D341Med (cell line): ENCODE measurements at regions not wholly inside any gene's neighbourhood (a gene's known extent, or its start where the extent isn't known, plus 50 kb on each side); places are given as distances from the start of the nearest gene placed in this dataset.
"Not testable (repeated sequence)": the region's sequence is repeated elsewhere in the genome, so short reads cannot be mapped to it uniquely, and the experiment has no call there.

ENCODE experiments used
- DNase-seq: peaks from one replicate; pipeline ENCODE4 v3.0.0; 2012; ENCODE audit warnings: low spot score

DNA sequence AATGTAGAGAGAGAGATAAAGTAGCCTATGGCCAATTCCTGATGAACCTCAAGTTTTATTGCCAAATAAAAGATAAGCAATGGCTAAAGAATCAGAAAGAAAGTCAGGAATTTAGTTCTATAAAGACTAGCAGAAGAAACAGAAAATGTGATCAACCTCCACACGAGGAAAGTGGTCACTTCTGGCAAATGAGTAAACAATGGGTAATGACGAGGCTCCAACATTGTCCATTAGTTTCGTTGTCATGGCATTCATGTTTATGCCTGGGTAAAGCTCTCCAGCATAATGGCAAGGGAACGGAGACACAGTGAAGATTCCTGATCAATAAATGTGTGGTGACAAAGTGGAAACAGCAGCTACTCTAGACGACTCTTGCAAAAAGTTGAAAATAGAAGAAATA, 341.8 kb upstream of the CTNND2 start:
- DNase-seq = no peak

DNA sequence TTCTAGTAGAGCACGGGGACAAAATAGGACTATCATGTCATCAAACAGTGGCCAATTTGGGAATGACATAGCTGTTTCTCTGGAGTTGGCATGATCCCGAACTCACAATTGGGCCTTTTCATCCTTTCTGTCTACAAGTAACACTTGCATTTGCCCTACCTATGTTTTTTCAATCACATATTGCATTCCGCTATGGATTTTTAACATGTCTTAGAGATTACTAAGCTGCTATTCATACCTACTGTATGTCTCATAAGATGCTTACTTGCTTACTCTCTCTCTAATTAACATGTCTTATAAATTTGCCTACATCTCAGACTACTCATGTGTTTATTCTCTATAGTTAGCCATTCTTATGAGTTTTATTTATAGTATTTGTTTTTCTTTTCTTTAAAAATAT, 341.2 kb upstream of the CTNND2 start:
- no peak for DNase-seq

DNA sequence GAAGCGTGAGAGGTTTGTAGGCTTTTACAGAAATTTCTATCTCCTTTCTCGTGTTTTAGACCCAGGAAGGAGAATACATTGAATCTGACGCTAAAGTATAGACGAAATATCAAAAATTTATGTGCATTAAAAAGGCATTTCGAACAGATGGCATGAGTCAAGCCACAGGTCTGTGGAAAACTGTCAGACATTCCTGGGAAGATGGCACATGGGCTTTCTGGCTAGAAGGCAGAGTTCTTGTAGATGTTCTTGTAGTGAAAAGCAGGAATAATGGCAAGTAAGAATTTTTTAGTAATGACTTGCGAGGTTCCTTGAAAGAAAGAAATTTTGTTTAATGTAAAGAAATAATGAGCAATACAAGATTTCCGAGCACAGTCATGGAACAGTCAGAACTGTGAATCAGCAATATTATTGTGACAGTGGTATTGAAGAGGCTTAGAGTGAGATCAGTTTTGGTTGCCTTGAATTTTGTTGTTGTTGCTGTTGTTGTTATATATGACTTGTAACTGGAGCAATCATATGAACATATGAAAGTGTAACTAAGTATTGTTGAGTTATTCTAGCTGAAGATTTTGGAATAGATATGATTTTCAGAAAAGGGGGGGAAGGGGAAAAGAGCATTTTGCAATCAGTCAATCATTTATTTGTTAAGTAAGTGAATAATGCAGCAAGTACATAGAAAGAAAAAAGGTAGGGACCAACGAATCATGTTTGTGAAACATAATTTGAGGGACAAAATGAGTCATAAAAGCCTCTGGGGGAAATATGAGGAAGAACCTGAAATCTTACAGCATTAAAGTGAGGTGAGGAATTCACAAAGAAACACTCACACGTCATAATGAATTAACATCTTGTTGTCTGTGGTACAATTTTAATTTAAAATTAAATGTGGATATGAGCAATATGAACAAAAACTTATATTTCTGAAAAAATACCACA, 339.0 kb upstream of the CTNND2 start:
- DNase-seq = no peak

DNA sequence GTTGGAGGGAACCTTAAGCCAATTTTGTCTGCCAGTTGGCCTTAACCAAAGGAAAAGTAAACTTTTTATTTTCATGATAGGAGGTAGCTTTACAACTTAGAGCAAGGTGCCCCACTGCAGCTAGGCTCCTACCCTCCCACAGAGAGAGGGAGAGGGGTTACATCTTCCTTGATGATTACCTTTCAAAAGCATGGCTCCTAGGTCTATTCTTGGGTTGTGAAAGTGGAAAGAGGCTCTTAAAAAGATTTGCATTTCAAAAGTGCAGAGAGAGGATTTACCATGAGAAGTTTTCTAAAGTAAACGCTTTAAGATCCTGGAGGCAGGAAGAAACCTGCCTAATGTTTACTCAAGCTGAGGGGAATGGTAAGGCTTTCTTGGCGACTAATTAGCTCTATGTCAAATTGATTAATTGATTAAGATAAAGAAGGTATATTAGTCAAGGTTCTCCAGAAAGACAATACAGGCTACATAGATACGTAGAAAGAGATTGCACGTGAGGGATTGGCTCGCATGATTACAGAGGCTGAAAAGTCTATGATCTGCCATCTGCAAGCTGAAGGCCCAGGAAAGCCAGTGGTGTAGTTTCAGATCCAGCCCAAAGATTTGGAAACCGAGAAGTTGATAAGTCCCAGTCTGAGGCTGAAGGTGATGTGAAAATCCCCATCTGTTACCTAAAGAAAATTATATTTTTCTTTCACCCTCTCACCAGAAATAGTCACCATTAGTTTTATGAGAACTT, 333.8 kb upstream of the CTNND2 start:
- DNase-seq = no peak

DNA sequence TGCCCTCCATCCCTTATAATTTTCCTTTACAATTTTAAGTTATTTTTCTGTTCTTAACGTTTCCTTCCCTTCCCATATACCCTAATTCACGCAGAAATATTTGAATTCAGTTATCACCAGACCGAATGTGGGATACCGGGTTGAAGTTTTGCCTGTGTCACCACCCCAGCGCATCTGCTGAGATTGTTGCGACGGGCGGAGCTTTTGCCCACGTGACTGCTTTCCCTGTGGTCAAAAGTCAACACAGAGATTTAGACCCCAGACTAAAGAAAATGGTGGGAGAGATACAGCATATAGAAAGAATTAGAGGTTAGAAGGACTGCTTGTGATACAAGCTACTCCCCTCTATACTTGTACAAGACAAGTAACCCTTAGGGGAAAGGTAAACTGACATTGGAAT, 326.4 kb upstream of the CTNND2 start:
- no peak for DNase-seq

DNA sequence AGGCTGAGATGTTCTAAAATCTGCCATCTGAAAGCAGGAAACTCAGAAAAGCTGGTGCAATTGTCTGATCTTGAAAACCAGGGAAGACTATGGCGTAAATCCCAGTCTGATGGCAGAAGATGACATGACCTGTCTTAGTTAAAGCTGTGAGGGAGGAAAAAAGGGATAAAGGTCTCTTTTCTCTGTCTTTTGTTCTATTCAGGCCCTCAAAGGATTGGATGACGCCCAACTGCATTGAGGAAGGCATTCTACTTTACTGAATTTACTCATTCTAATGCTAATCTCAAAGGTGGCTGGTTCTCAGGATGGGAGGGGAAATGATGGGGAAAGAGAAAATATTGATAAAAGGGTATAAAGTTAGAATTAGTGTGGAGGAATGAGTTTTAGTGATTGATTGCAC, 312.8 kb upstream of the CTNND2 start:
- DNase-seq = no peak

DNA sequence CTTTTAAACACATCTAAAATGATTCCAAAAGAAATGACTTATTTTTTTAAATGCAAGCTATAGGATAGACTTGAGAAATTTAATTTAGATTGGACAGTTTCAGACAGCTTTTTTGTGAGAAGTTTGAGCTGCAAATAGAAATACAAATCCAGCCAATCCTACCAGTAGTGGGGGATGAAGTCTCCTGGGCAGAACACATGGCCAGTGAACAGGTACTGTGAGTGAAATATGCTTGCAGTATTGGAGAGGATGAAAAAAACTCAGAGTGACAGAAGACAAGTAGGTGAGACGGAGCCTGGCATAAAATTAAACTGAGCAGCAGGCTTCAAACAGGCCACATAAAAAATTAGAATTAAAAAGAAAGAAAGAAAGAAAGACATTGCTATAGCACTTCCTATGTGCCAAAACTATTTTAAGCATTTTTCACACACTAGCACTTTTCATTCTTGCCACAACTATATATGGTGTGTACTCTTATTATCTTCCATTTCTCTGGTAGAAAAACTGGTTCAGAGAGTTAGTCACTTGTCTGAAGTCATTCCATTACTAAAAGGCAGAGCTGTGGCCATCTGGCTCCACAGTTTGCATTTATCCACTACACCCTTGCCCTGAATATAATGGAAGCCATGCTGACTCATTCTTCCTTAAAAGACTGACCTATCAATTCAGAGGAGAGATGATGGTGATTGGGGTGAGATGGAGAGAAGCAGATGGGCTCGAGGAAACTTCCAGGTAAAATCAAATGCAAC, 310.2 kb upstream of the CTNND2 start:
- no peak for DNase-seq

DNA sequence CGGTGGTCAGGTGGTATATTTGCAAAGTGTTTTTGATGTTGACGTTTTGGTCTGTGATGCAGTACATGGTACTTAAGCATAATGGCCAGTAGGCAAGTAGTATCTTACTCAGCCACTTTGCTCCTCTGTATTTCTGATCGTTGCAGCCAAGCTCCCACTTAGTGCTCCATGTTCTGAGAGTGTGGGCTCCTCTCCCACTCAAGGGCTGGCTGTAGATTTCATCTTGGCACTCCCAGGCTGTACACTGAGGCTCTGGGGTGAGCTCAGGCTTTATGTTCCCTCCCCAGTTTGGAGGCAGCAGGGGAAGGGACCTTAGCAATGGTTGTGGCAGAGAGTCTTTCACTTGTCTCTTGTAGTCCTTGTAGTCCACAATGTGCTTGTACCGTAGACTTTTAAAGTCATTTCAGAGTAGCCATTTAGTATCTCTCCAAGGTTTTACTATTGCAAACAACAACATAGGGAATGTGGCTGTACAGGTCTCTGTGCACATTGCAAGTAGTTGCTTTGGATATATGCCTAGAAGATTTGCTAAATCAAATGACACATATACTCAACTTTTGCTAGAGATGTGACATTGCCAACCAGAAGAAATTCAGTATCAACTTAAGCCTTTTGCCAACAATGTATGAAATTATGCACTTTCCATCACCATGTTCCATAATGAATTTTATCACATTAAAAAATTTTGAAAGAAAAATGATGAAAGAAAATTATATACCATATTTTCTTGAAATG, 304.3 kb upstream of the CTNND2 start:
- DNase-seq = no peak

DNA sequence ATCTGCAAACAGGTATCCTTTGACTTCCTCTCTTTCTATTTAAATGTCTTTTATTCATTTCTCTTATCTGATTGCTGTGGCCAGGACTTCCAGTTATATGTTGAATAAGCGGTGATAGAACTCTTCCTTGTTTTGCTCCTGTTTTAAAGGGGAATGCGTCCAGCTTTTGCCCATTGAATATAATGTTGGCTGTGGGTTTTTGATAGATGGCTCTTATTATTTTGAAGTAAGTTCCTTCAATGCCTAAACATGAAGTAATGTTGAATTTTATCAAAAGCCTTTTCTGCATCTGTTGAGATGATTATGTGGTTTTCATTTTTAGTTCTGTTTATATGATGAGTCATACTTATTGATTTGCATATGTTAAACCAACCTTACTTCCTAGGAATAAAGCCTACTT, 300.5 kb upstream of the CTNND2 start:
- DNase-seq = no peak

DNA sequence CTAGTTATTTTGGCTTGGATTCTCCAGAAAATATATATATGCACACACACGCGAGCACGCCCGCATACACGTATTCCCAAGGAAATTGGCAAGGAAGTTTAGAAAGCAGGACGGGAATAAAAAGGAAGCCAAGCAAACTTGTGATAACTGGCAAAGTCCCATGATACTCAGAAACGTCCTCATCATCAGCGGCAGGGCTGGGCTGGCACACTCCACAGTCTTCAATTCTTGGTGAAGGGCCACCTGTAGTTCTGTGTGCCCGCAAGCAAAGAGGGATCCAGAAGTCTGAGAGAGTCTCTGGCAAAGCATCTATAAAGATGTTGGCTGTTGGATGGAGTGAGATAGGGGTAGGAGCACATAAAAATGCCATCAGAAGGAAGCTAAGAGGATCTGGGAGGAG, 289.3 kb upstream of the CTNND2 start:
- DNase-seq = no peak

DNA sequence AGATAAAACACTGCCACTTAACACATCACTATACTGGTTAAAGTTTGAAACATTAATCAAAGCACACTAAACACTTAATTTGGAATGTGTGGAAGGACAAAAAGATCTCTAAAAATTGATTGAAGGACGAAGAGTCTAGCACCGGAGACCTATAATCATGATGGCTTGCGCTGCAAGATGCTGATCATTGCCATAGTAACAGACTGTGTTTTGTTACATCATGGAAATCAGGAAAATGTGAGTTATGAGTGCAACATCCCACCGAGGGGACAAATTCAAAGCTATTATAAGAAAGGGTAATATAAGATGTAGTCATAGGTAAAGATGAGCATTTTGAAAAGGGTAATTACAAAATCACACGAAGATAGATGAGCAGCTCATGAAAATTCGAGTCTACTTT, 278.8 kb upstream of the CTNND2 start:
- no peak for DNase-seq

DNA sequence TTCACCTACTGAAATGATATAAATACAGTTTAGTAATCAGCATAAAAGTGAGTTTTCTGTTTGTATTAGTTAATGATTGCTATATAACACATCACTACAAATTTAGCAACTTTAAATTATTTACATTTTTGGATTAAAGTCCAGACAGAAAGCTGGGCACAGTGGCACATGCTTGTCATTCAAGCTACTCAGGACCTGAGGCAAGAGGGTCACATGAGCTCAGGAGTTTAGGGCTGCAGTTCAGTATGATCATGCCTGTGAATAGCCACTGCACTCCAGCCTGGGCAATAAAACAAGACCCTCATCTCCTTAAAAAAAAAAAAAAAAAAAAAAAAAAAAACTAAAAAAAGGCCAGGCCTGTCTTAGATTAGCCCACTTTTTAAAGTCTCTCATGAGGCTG, 273.6 kb upstream of the CTNND2 start:
- no peak for DNase-seq

DNA sequence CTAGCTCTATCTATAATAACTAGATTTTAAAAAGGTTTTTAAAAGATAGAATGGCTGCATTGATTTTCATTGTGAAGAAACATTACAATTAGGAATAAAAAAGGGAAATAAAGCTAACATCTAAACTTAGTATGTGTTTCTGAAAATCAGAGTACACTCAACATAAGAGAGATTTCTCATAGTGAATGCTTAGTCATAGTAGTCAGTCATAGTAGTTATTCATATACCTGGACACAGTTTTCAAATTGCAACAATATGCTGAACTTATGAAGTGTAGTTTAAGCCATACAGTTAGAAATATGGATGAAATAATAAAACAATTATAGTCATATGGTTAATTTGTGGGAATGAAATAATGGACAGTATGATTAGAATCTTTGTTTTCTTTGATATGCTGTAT, 273.0 kb upstream of the CTNND2 start:
- no peak for DNase-seq

DNA sequence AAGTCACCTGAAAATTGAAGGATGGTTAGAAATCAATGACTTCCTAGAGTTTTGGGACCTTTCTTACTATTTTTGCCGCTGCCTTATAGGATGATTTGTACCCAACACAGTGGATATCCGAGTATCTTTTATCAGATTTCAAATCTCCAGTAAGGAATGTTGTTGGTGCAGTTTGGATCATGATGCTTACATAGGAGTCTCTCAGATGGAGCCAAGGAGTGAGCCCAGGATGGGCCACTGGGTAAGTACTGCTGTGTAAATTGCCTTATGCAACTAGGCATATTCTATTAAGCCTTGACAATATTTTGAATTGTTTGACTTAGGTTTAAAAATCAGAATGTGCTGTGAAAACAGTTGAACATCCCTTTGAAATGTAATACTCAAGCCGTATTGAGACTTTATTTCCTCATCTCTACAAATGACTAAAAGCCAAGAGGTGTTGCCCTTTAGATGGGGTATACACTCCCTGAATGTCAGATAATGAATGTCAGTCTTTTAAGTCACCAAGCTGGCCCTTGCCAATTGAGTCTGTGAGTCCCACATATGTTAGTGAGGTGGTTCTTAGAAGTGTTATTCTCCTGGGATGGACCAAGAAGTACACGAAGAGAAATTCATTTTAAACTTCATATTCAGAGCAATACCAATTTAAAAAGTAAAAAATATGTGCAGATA, 271.8 kb upstream of the CTNND2 start:
- no peak for DNase-seq

DNA sequence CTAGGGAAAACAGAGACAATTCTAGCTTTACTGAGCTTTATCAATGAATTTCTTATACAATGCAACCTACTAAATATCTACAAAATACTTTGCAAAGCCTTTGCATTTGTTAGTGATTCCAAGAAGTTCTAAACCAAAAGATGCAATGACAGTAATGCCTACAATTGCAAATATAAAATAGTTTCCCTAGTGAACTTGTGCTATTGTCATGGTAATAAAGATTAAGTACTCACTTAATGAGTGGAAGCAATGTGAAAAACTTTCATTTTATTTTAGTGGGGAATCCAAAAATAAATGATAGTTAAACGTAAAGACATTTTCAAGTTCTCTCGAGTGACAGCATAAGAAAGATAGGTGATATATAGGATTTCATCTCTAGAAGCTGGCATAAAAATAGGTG, 270.5 kb upstream of the CTNND2 start:
- DNase-seq = no peak

DNA sequence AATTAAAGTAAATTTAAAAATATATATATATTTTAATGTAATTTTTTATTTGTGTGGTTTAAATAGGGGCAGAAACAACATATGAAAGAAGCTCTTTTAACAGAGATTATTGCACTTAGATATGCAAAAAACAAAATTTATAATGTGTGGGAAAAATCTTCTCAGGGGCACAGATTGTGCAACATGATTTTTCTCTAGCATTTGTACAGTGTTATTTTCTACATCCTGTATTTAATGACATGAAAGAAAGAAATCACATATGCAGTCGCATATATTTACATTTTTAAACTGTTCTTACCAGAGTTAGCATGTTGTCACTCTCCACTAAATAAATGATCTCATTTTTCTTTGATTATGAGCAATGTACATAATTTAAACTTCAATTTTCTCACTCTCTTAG, 265.3 kb upstream of the CTNND2 start:
- no peak for DNase-seq

DNA sequence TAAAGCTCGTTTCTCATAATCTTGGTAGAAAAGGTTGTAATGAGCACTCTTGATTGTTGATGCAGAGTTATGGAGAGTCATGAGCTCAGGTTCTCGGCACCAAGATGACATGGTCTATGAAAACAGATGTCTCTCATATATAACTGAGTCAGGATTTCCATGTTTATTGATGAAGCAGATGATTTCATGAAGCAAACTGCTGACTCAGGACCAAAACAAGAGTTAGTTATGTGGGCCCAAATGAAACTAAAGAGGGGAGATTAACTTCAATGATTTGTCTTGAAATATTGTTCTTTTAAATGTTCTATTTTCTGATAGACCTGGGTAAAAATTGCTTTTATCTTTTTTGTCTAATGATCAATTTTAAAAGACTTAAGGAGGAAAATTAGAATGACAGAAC, 258.6 kb upstream of the CTNND2 start:
- no peak for DNase-seq

DNA sequence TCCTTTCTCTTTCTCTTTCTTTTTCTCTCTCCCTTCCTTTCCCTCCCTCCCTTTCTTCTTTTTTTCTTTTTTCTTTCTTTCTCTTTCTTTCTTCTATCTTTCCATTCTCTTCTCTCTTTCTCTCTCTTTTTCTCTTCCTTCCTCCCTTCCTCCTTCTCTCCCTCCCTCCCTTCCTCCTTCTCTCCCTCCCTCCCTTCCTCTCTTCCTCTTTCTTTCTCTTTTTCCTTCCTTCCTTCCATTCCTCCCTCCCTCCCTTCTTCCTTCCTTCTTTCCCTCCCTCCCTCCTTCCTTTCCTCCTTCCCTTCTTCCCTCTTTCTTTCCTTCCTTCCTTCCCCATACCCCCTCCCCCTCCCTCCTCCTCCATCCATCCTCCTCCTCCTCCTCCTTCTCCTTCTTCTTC, 243.3 kb upstream of the CTNND2 start:
- DNase-seq = no peak

DNA sequence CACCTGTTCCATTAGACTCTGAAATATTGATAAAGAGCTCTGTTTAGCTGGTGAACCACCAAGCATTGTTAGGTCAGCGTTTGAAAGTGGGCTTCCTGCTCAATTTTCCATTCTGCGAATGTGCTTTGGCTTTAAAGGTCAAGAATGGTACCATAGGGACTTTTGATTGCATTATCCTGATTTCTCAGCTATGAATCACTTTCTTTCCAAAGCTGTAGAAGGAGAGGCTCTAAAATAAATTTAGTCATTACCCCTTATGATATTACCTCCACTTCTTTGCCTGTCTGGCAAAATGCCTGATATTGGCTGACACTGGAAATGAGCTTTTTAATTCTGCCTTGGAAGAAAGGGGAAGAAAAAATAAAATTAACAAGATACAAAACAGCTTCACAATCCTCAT, 237.2 kb upstream of the CTNND2 start:
- DNase-seq = no peak

DNA sequence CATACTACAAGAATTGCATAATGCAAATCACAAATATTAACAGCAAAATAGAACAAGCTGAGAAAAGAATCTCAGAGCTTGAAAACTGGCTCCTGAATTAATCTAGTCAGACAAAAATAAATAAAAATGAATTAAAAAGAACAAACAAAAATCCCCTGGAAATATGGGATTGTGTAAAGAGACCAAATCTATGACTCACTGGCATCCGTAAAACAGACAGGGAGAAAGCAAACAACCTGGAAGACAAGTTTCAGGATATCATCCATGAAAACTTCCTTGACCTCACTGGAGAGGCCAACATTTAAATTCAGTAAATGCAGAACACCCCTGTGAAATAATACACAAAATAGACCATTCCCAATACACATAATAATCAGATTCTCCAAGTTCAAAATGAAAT, 229.3 kb upstream of the CTNND2 start:
- DNase-seq = no peak

DNA sequence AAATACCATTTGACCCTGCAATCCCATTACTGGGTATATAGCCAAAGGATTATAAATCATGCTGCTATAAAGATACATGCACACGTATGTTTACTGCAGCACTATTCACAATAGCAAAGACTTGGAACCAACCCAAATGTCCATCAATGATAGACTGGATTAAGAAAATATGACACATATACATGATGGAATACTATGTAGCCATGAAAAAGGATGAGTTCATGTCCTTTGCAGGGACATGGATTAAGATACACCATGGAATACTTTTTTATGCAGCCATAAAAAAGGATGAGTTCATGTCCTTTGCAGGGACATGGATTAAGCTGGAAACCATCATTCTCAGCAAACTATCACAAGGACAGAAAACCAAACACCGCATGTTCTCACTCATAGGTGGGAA, 226.8 kb upstream of the CTNND2 start:
- not testable (repeated sequence) for DNase-seq

DNA sequence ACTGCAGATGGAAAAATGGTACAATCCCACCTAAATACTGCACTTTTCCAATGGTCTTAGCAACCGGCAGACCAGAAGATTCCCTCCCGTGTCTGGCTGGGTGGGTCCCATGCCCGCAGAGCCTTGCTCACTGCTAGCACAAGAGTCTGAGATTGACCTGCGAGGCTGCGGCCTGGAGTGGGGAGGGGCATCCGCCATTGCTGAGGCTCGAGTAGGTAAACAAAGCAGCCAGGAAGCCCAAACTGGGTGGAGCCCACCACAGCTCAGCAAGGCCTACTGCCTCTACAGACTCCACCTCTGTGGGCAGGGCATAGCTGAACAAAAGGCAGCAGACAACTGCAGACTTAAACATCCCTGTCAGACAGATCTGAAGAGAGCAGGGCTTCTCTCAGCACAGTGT, 221.6 kb upstream of the CTNND2 start:
- DNase-seq = no peak
